GM18498 (cell line): ENCODE measurements at regions not wholly inside any gene's neighbourhood (a gene's known extent, or its start where the extent isn't known, plus 50 kb on each side); places are given as distances from the start of the nearest gene placed in this dataset.

ENCODE experiments used
- ATAC-seq: cut with Tn5 transposase; IDR thresholded peaks from one replicate; pipeline ENCODE4 v1.9.1; 2021; ENCODE audit warnings: mild to moderate bottlenecking, moderate library complexity; ENCODE audit not compliant: unreplicated experiment

DNA sequence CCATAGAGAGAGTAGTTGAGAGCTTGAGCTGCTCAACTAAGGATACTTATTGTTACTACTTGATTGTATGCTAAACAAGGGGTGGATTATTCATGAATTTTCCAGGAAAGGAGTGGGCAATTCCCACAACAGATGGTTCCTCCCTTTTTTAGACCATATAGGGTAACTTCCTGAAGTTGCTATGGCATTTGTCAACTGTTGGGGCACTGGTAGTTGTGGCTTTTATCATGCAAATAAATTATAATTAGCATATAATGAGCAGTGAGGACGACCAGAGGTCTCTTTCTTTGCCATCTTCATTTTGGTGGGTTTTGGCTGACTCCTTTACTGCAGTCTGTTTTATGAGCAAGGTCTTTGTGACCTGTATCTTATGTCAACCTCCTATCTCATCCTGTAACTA lies 1403.5 kb upstream of the PABPC4L start:
- no peak for ATAC-seq

DNA sequence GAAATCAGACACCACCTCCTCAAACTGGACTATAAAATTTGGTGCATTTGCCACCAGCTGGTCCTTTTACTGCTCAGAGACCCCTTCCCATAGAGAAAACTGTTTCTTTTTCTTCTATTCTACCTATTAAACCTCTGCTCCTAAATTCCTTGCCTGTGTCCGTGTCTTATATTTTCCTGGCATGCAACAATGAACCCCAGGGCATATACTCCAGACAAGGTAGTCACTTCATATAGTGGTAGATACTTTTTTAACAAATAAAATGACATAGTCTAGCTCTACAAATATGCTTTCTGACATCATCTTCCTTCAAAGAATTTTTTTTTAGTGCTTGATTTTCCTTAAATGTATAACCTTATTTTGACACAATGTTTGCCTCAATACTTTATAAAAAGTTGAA lies 1402.9 kb upstream of the PABPC4L start:
- no peak for ATAC-seq

DNA sequence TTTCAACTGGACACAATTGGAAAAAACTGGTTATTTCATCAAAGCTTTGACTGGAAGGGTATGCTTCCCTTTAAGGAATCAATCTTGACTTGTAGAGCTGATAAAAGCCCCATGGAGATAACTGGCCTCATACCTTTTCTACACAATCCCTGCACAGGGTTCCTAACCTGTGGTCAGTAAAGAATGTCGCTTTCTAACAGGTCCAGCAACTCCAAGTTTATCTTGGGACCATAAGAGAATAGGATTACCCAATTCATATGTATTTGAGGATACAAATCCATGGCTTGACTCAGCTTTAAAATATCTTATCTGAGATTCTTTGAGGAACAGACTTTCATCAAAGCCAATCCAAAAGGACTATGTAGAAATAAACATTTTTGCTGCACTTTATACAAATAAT lies 1399.8 kb upstream of the PABPC4L start:
- ATAC-seq: no peak

- ATAC-seq: no peak
Measured at GRCh38 chr4:135598151-135598550, 1396.6 kb upstream of the PABPC4L start.

- no peak for ATAC-seq
Measured at GRCh38 chr4:135594521-135594920, 1392.9 kb upstream of the PABPC4L start.

DNA sequence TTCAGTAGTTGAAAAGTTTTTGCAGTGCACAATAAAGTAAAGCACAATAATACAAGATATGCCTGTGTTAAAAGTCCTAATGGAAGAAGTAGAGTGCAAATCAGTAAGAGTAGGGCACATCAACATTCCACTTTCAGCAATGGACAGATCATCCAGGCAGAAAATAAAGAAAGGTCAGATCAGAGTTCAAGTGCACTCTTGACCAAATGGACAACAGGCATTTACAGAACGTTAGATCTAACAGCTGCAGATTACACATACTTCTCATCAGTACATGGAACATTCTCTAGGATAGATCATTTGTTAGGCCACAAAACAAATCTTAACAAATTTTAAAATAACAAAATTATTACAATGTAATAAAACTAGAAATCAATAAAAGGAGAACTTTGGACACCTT lies 1373.5 kb upstream of the PABPC4L start:
- no peak for ATAC-seq

- no peak for ATAC-seq
Measured at GRCh38 chr4:135573251-135573650, 1371.7 kb upstream of the PABPC4L start.

DNA sequence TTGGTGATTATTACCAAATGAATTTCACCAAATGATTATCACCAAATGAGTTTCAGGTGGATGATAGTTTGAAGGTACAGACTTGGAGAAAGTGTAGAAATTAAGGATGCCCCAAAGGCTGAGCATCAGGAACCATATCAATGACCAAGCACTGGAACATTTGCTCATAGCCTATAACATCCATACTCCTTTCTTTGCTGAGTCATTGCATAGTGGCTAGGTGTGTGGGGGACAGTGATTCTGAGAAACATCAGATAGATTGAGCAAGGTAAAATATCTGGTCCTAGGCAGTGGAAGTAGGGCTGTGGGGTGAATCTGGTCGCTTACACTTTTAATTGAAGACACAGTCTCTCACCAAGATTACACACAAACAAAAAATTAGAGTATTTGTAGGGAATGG lies 1362.5 kb upstream of the PABPC4L start:
- ATAC-seq: no peak

- no peak for ATAC-seq
Measured at GRCh38 chr4:135553213-135553612, 1351.6 kb upstream of the PABPC4L start.

DNA sequence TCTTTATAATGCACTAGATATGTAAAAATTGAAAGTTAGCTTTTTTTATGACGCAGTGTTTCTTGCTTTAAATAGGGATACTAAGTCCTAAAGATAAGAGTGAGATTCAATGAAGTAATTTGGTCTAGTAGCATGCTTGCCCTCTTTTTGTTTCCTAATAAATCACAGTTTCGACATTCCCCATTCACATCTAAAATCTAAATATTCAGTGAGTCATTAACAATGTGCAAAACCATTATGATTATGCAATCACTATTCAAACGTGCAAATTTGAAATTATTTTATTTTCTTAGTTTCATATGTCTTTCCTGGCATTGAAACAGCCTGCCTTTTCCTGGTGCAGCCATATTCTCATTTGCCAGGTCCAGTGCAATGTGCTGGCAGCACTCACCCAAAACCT lies 1350.5 kb upstream of the PABPC4L start:
- ATAC-seq: no peak

- ATAC-seq: no peak
Measured at GRCh38 chr4:135548711-135549110, 1347.1 kb upstream of the PABPC4L start.

DNA sequence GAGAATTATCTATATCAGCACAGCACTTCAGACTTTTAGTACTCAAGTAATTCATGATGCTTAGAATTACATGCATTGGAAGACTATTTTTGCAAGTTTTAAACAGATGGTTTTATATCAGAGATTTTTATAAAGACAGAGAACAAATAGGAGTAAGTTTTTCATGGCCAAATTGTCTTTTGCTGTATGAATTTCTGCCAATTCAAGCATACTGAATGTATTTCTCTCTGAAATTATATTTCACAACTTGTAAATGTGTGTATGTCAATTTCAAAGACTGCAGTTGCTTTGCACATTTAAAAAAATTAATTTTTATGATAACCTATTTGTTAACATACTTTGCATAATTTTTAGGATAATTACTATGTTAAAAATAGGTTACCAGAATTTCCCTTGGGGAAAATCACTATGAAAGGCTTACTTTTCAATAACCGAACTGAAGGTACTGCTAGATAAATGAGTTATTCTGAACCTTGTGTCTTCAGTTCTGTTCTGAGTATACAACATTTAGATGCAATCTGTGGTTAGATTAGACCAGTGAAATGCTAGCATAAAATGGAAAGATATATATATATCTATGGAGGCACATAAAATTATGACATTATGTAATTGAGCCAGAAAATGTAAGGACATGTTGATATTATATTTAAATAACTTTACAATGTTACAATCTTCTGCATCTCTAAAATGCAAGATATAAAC lies 1344.2 kb upstream of the PABPC4L start:
- no peak for ATAC-seq

DNA sequence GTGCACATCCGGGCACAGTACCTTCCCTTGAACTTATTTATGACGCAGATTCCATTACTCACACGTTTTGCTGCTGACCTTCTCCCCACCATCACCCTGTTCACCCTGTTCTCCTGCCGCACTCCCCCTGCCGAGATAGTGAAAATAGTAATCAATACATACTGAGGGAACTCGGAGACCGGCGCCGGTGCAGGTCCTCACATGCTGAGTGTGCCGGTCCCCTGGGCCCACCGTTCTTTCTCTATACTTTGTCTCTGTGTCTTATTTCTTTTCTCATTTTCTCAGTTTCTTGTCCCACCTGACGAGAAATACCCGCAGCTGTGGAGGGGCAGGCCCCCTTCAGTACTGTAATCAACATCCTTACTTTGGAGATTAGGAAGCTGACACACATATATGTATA lies 1337.1 kb upstream of the PABPC4L start:
- no peak for ATAC-seq

DNA sequence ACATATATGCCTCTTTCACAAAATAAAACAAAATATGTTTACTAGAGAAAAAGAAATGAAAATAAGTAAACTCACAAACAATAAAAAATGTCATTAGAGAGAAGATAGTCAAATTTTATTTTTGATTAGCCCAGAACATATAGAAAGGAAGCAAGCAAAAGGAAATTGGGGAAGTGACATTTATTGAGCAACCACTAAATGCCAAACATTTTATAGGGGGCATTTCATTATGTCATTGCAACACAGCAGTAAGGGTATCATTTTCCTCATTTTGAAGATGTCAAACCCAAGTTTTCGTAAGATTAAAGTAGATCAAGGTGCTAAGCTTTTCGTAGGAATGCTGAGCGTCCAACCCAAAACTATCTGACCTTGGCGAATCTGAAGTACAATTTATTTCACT lies 1331.5 kb upstream of the PABPC4L start:
- no peak for ATAC-seq

GRCh38 chr4:135532132-135532531 lies 1330.5 kb upstream of the PABPC4L start:
- no peak for ATAC-seq

DNA sequence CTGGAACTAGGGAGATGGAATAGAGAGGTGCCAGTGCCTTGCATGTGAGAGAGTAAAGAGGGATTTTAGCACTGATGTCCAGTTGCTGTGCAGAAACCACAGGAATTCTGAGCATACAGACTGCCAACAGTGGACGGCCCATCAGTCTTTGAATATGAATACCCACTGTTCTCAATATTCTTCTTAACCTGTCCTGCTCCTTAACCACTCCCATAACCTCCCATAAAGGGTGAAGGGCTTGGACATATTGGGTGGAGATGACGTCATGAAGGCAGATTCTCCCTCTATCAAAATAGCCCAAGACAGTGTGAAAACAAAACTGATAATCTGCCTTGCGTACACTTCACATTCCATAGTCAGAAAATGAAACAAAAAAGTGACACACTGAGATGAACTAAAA lies 1313.7 kb upstream of the PABPC4L start:
- ATAC-seq: no peak

GRCh38 chr4:135510582-135510981 lies 1309.0 kb upstream of the PABPC4L start:
- ATAC-seq: no peak

- ATAC-seq: no peak
Measured at GRCh38 chr4:135508006-135508714, 1306.6 kb upstream of the PABPC4L start.

DNA sequence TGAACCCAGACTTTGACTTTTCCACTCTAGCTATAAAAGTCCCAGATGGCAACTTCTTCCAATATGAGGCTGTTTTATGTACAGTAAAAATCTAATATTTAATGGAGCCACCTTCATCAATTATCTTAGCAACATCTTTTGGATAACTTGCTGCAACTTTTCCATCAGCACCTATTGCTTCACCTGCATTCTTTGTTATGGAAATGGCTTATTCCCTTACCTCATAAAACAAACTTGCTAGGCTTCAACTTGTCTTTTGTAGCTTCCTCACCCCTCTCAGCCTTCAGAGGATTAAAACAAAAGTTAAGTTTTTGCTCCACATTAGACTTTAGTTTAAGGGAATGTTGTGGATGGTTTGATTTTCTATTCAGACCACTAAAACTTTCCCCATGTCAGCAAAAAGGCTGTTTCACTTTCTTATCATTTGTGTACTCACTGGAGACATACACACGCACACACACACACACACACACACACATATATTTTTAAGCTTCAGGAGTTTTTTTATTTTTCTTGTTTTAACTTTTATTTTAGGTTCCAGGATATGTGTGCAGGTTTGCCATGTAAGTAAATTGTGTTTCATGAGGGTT lies 1296.1 kb upstream of the PABPC4L start:
- ATAC-seq: no peak

DNA sequence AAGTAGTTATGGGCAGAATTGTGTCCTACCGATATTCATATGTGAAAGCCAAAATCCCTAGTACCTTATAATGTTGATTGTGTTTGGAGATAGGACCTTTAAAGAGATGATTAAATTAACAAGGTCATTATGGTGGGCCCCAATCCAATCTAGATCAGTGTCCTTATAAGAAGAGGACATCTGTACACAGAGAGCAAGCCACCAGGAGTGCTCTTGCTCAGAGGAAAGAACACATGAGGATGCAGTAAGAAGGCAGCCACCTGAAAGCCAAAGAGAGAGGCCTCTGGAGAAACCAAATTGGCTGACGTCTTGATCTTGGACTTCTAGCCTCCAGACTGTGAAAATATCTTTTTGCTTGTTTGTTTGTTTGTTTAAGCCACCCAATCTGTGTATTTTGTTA lies 1290.8 kb upstream of the PABPC4L start:
- ATAC-seq: no peak

- no peak for ATAC-seq
Measured at GRCh38 chr4:135485371-135485770, 1283.8 kb upstream of the PABPC4L start.

- no peak for ATAC-seq
Measured at GRCh38 chr4:135476272-135476671, 1274.7 kb upstream of the PABPC4L start.
